WERI-Rb-1 (cell line): ENCODE measurements at regions not wholly inside any gene's neighbourhood (a gene's known extent, or its start where the extent isn't known, plus 50 kb on each side); places are given as distances from the start of the nearest gene placed in this dataset.

Experiments
- DNase-seq: peaks from one replicate; pipeline ENCODE4 v3.0.0-alpha.2; 2020
- H3K27ac ChIP-seq: fragments of 250-450 bp; sonication (Bioruptor Pico); 2 replicates; pipeline ENCODE4 v1.5.1; 2020; ENCODE audit warnings: mild to moderate bottlenecking, moderate library complexity
- H3K27me3 ChIP-seq: fragments of 250-450 bp; sonication (Bioruptor Pico); 2 replicates; pipeline ENCODE4 v1.5.1; 2021; ENCODE audit warnings: mild to moderate bottlenecking, low read depth, moderate library complexity; ENCODE audit not compliant: insufficient read depth, severe bottlenecking
- H3K36me3 ChIP-seq: fragments of 250-450 bp; sonication (Bioruptor Pico); 2 replicates; pipeline ENCODE4 v1.5.1; 2020; ENCODE audit warnings: mild to moderate bottlenecking, moderate library complexity
- H3K4me3 ChIP-seq: 2 replicates; pipeline ENCODE4 v1.5.1; 2011; ENCODE audit warnings: low read depth, mild to moderate bottlenecking, control low read depth, low read length
- H3K9me3 ChIP-seq: fragments of 250-450 bp; sonication (Bioruptor Pico); 2 replicates; pipeline ENCODE4 v1.5.1; 2021; ENCODE audit warnings: mild to moderate bottlenecking, moderate library complexity; ENCODE audit not compliant: severe bottlenecking
- CTCF ChIP-seq: IDR thresholded peaks from 2 replicates; pipeline ENCODE4 v1.5.1; 2011; ENCODE audit warnings: low read depth, mild to moderate bottlenecking, control low read depth, inconsistent platforms, low read length

DNA sequence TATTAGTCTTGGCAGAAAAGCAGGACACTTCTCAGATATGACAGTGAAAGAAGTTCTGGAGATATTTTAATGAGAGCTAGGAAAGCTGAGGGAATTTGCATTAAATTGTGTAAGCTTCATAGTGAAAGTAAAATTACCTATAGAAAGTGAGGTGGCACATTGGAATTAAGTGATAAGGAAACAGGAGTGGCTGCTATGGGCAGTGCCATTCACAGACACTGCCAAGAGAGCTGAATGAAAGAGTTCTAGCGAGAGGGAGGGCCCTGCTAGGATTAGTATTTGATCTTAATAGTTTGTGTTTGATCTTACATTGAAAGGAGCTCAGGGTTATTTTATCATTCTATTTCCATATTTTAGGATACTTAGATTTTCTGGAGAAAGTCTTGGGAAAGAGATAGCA is 351.9 kb downstream of the DDX10 start:
- H3K27me3 ChIP-seq, result no peaks in the 10 kb centered on the region
- DNase-seq, result no peak
- no peaks in the 10 kb centered on the region for H3K9me3 ChIP-seq
- no peaks in the 10 kb centered on the region for H3K36me3 ChIP-seq
- no peak for TF ChIP-seq CTCF
- H3K27ac ChIP-seq, result no peak overlapping the region
- no peak overlapping the region for H3K4me3 ChIP-seq

DNA sequence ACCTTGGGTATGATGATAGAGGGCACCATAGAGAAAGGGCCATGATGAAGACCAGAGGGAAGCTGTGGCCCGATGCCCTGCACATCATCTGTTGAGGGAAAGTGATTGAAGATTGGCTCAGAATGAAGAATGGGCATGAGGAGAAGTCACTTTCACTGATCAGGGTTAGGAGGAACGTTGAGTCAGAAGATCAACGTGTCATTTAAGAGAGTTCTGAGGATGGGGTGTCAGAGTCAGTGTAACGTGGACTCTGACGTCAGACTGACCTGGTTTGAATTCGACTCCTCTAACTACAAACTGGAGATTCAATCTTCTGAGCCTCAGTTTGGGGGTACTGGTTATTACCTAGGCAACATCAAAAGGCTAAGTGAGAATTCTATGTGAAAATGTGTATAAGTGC is 352.6 kb downstream of the DDX10 start:
- Histone ChIP-seq H3K4me3 (no peak overlapping the region), H3K36me3 (no peaks in the 10 kb centered on the region), H3K9me3 (no peaks in the 10 kb centered on the region), H3K27me3 (no peaks in the 10 kb centered on the region), H3K27ac (no peak overlapping the region)
- no peak for DNase-seq
- no peak for TF ChIP-seq CTCF

DNA sequence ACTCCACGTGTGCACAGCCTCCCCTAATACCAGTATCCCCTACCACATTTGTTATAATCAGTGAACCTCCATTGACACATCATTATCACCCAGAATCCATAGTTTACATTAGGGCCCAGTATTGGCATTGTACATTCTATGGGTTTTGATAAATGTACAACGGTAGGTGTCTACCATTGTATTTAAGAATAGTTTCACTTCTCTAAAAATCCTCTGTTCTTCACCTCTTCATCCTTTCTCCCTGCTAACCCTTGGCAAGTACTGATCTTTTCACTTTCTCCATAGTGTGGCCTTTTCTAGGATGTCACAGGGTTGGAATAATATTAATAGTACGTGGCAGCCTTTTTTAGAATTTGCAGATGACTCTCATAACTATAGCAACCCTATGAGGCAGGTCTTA is 353.8 kb downstream of the DDX10 start:
- no peak for TF ChIP-seq CTCF
- DNase-seq, result no peak

GRCh38 chr11:109019342-109019936 is 354.6 kb downstream of the DDX10 start:
- Histone ChIP-seq H3K27ac (no peak overlapping the region), H3K36me3 (no peaks in the 10 kb centered on the region), H3K4me3 (no peak overlapping the region), H3K27me3 (no peaks in the 10 kb centered on the region), H3K9me3 (no peaks in the 10 kb centered on the region)
- no peak for DNase-seq
- no peak for TF ChIP-seq CTCF

More for the DNA sequence above, 353.8 kb downstream of the DDX10 start:
- Histone ChIP-seq H3K4me3 (no peak overlapping the region), H3K27ac (no peak overlapping the region), H3K9me3 (no peaks in the 10 kb centered on the region), H3K27me3 (no peaks in the 10 kb centered on the region), H3K36me3 (no peaks in the 10 kb centered on the region)

DNA sequence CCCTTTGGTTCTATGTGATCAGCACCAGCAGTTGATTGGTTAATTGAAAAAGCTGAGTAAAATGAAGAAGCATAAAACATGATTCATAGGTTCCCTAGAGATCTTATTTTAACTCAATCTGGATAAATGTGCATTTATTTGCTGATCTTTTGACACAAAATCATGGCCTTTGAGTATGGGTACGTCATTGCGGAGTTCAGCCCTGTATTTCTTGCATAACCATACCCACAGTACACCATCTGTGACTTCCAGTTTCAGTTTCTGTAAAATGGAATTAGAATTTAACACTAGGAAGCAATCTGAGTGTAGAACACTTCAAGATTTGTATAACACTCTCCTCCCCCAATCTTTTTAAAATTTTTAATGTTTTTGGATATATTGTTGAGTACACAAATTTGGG is 358.2 kb downstream of the DDX10 start:
- no peak overlapping the region for H3K27ac ChIP-seq
- DNase-seq, result no peak
- H3K4me3 ChIP-seq, result no peak overlapping the region
- no peaks in the 10 kb centered on the region for H3K36me3 ChIP-seq
- H3K27me3 ChIP-seq, result no peaks in the 10 kb centered on the region
- no peak for TF ChIP-seq CTCF
- H3K9me3 ChIP-seq, result no peaks in the 10 kb centered on the region

- no peaks in the 10 kb centered on the region for H3K27me3 ChIP-seq
- no peak for DNase-seq
- no peaks in the 10 kb centered on the region for H3K36me3 ChIP-seq
- H3K9me3 ChIP-seq, result no peaks in the 10 kb centered on the region
- no peak overlapping the region for H3K27ac ChIP-seq
- TF ChIP-seq CTCF, result no peak
- H3K4me3 ChIP-seq, result no peak overlapping the region
These were observed 362.1 kb downstream of the DDX10 start for GRCh38 chr11:109026891-109027489.
